Coronary artery (tissue), 2 donors: ENCODE measurements at regions not wholly inside any gene's neighbourhood (a gene's known extent, or its start where the extent isn't known, plus 50 kb on each side); places are given as distances from the start of the nearest gene placed in this dataset.

ENCODE experiments used
- DNase-seq: peaks from one replicate; pipeline ENCODE4 v3.0.0-alpha.2; 2017; ENCODE audit warnings: low spot score
- H3K27ac ChIP-seq, 2 donors: fragments of 200-600 bp; sonication (generic); one replicate each; pipeline ENCODE4 v1.5.1; 2016 to 2019
- H3K4me3 ChIP-seq: fragments of 200-600 bp; sonication (generic); 2 replicates; pipeline ENCODE4 v1.5.1; 2016; ENCODE audit warnings: mild to moderate bottlenecking, moderate library complexity
- CTCF ChIP-seq: fragments of 200-600 bp; sonication (generic); IDR thresholded peaks from one replicate; pipeline ENCODE4 v1.5.1; 2019; ENCODE audit warnings: antibody characterized with exemption

GRCh38 chr2:18821431-18821830 lies 232.1 kb upstream of the NT5C1B start:
- H3K4me3 ChIP-seq: no peak overlapping the region
- no peak for DNase-seq
- no peak for TF ChIP-seq CTCF
- no peak overlapping the region for H3K27ac ChIP-seq

- no peak for DNase-seq
- TF ChIP-seq CTCF: no peak
- Histone ChIP-seq H3K27ac (no peak overlapping the region), H3K4me3 (no peak overlapping the region)
These were observed 231.6 kb upstream of the NT5C1B start for GRCh38 chr2:18820966-18821365.

- H3K27ac ChIP-seq: no peak overlapping the region
- no peak overlapping the region for H3K4me3 ChIP-seq
- no peak for TF ChIP-seq CTCF
- no peak for DNase-seq
These were observed 230.2 kb upstream of the NT5C1B start for GRCh38 chr2:18819566-18819965.

GRCh38 chr2:18814387-18814786 lies 225.0 kb upstream of the NT5C1B start:
- Histone ChIP-seq H3K27ac (no peak overlapping the region), H3K4me3 (no peak overlapping the region)
- no peak for DNase-seq
- no peak for TF ChIP-seq CTCF

GRCh38 chr2:18804536-18804935 lies 215.2 kb upstream of the NT5C1B start:
- no peak for TF ChIP-seq CTCF
- DNase-seq: no peak
- H3K4me3 ChIP-seq: no peak overlapping the region
- no peak overlapping the region for H3K27ac ChIP-seq

GRCh38 chr2:18803141-18803939 lies 214.0 kb upstream of the NT5C1B start:
- no peak for TF ChIP-seq CTCF
- no peak for DNase-seq
- Histone ChIP-seq H3K4me3 (no peak overlapping the region), H3K27ac (no peak overlapping the region)

- DNase-seq: no peak
- Histone ChIP-seq H3K27ac (no peak overlapping the region), H3K4me3 (no peak overlapping the region)
- no peak for TF ChIP-seq CTCF
These were observed 211.0 kb upstream of the NT5C1B start for GRCh38 chr2:18800240-18800971.
